Endodermal cell (in vitro differentiated cells): ENCODE measurements at regions not wholly inside any gene's neighbourhood (a gene's known extent, or its start where the extent isn't known, plus 50 kb on each side); places are given as distances from the start of the nearest gene placed in this dataset.

Experiments
- DNase-seq: peaks from one replicate; pipeline ENCODE4 v3.0.0-alpha.2; 2017
- H3K27ac ChIP-seq: 2 replicates; pipeline ENCODE4 v1.5.1; 2013; ENCODE audit warnings: mild to moderate bottlenecking, low read depth, low read length, moderate library complexity
- H3K27me3 ChIP-seq: 2 replicates; pipeline ENCODE4 v1.6.1; 2013; ENCODE audit warnings: mild to moderate bottlenecking, low read length, moderate library complexity; ENCODE audit not compliant: insufficient read depth, control insufficient read depth, poor library complexity, severe bottlenecking
- H3K36me3 ChIP-seq: 2 replicates; pipeline ENCODE4 v1.7.0; 2013; ENCODE audit warnings: mild to moderate bottlenecking, low read length, moderate library complexity; ENCODE audit not compliant: control insufficient read depth, insufficient read depth
- H3K4me1 ChIP-seq: one replicate; pipeline ENCODE4 v1.7.0; 2013; ENCODE audit warnings: low read length; ENCODE audit not compliant: control insufficient read depth, insufficient read depth
- H3K4me3 ChIP-seq: 2 replicates; pipeline ENCODE4 v1.5.1; 2013; ENCODE audit warnings: mild to moderate bottlenecking, low read length, moderate library complexity
- H3K9ac ChIP-seq: 2 replicates; pipeline ENCODE4 v1.6.1; 2013; ENCODE audit warnings: mild to moderate bottlenecking, low read length, moderate library complexity; ENCODE audit not compliant: poor library complexity, severe bottlenecking; ENCODE audit errors: extremely low read depth
- H3K9me3 ChIP-seq: 2 replicates; pipeline ENCODE4 v1.6.1; 2013; ENCODE audit warnings: mild to moderate bottlenecking, low read length, moderate library complexity; ENCODE audit not compliant: control insufficient read depth
- H3K27ac Mint-ChIP-seq: 2 replicates; pipeline ENCODE4 v1.8.0; 2020; ENCODE audit warnings: mixed read lengths
- H3K27me3 Mint-ChIP-seq: 2 replicates; pipeline ENCODE4 v1.8.0; 2021; ENCODE audit warnings: mild to moderate bottlenecking, mixed read lengths; ENCODE audit not compliant: insufficient read depth
- H3K36me3 Mint-ChIP-seq: 2 replicates; pipeline ENCODE4 v1.8.0; 2020; ENCODE audit warnings: low read depth, mixed read lengths
- H3K4me1 Mint-ChIP-seq: 2 replicates; pipeline ENCODE4 v1.8.0; 2020; ENCODE audit warnings: mixed read lengths
- H3K4me3 Mint-ChIP-seq: 2 replicates; pipeline ENCODE4 v1.8.0; 2020; ENCODE audit warnings: mild to moderate bottlenecking, moderate library complexity, mixed read lengths
- H3K9me3 Mint-ChIP-seq: 2 replicates; pipeline ENCODE4 v1.8.0; 2020; ENCODE audit warnings: mild to moderate bottlenecking, mixed read lengths
- CTCF ChIP-seq: fragments of 200-600 bp; sonication (generic); conservative IDR thresholded peaks from 2 replicates; pipeline ENCODE4 v1.5.0; 2021; ENCODE audit warnings: antibody characterized with exemption, mild to moderate bottlenecking
- WGBS, 2 experiments: methylation state at CpG; one replicate each; pipeline versions ENCODE4 v1.1.5 to v1.1.7; 2013; ENCODE audit warnings: missing lambda C conversion rate in 2 of 2, mixed read lengths in 1 of 2; ENCODE audit not compliant: insufficient coverage in 1 of 2, insufficient read length in 1 of 2; 5-methylcytosine and 5-hydroxymethylcytosine counted together

GRCh38 chr18:25510096-25510495 lies 158.1 kb upstream of the ZNF521 start:
- no peaks in the 10 kb centered on the region for H3K4me1 ChIP-seq
- Mint-ChIP-seq H3K27ac (no peak overlapping the region), H3K4me1 (peaks cover 7% of the 10 kb centered on the region), H3K27me3 (peaks cover 2% of the 10 kb centered on the region), H3K4me3 (no peak overlapping the region), H3K9me3 (no peaks in the 10 kb centered on the region), H3K36me3 (no peaks in the 10 kb centered on the region)
- no peak overlapping the region for H3K27ac ChIP-seq
- H3K36me3 ChIP-seq, result no peaks in the 10 kb centered on the region
- WGBS, 2 experiments, result 100% methylated on average over 1 to 2 of the region's 2 CpGs
- H3K9me3 ChIP-seq, result no peaks in the 10 kb centered on the region
- H3K27me3 ChIP-seq, result no peaks in the 10 kb centered on the region
- no peak for TF ChIP-seq CTCF
- no peak overlapping the region for H3K9ac ChIP-seq
- no peak for DNase-seq
- no peak overlapping the region for H3K4me3 ChIP-seq

GRCh38 chr18:25503567-25504081 lies 151.7 kb upstream of the ZNF521 start:
- H3K9me3 Mint-ChIP-seq, result no peaks in the 10 kb centered on the region
- Histone ChIP-seq H3K4me1 (no peaks in the 10 kb centered on the region), H3K36me3 (no peaks in the 10 kb centered on the region), H3K27me3 (no peaks in the 10 kb centered on the region), H3K27ac (no peak overlapping the region), H3K9ac (no peak overlapping the region), H3K9me3 (peaks cover 7% of the 10 kb centered on the region), H3K4me3 (peak overlapping the region; percentile 67)
- peaks cover 7% of the 10 kb centered on the region for H3K4me1 Mint-ChIP-seq
- H3K27ac Mint-ChIP-seq, result no peak overlapping the region
- DNase-seq, result peak; percentile 73
- H3K4me3 Mint-ChIP-seq, result peak overlapping the region; percentile 61
- peaks cover 2% of the 10 kb centered on the region for H3K27me3 Mint-ChIP-seq
- TF ChIP-seq CTCF, result no peak
- H3K36me3 Mint-ChIP-seq, result no peaks in the 10 kb centered on the region
- WGBS, 2 experiments, result 5 to 33% methylated on average over 4 to 11 of the region's 11 CpGs

GRCh38 chr18:25497151-25497794 lies 145.3 kb upstream of the ZNF521 start:
- WGBS, 2 experiments, result 98 to 100% methylated on average over 1 to 2 of the region's 2 CpGs
- H3K36me3 Mint-ChIP-seq, result no peaks in the 10 kb centered on the region

More at GRCh38 chr18:25497151-25497794, 145.3 kb upstream of the ZNF521 start:
- no peaks in the 10 kb centered on the region for H3K36me3 ChIP-seq
- peaks cover 7% of the 10 kb centered on the region for H3K9me3 Mint-ChIP-seq
- peaks cover 26% of the 10 kb centered on the region for H3K9me3 ChIP-seq
- H3K4me1 ChIP-seq, result no peaks in the 10 kb centered on the region
- H3K27me3 ChIP-seq, result no peaks in the 10 kb centered on the region
- H3K27ac ChIP-seq, result no peak overlapping the region
- no peak overlapping the region for H3K9ac ChIP-seq
- DNase-seq, result no peak
- peaks cover 11% of the 10 kb centered on the region for H3K4me1 Mint-ChIP-seq
- no peak overlapping the region for H3K4me3 Mint-ChIP-seq
- TF ChIP-seq CTCF, result no peak
- H3K27me3 Mint-ChIP-seq, result peaks cover 2% of the 10 kb centered on the region
- H3K4me3 ChIP-seq, result no peak overlapping the region
- no peak overlapping the region for H3K27ac Mint-ChIP-seq
